ENCODE measurements at regions not wholly inside any gene's neighbourhood (a gene's known extent, or its start where the extent isn't known, plus 50 kb on each side); places are given as distances from the start of the nearest gene placed in this dataset.
"Not testable (repeated sequence)": the region's sequence is repeated elsewhere in the genome, so short reads cannot be mapped to it uniquely, and the experiment has no call there.

DNA sequence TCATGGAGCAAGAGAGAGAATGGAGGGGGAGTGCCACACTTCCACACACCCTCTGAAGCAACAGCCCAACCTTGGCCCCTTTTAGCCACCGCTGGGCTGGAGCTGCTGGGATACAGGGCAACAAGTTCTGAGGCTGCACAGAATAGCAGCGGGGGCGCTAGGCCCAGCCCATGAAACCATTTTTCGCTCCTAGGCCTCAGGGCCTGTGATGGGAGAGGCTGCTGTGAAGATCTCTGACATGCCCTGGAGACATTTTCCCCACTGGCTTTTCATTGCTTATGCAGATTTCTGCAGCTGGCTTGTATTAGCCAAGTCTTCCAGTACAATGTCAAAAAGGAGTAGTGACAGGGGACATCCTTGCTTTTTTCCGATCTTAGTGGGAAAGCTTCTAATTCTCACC is 202.3 kb upstream of the B3GALT2 start:
- no peak for DNase-seq (ENCODE audit: low read depth in 3 of 3, low spot score in 2 of 3)

DNA sequence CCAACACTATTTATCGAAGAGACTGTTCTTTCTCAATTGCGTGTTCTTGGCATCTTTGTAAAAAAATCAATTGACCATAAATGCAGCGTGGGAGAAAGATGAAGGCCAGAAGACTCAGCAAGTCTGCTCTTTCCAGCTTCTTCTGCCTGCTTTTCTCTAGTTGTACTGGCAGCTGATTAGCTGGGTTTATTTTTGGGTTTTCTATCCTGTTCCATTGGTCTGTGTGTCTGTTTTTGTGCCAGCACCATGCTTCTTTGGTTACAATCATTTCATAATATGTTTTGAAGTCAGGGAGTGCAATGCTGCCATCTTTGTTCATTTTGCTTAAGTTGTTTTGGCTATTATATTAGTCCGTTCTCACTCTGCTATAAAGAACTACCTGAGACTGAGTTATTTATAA is 201.8 kb upstream of the B3GALT2 start:
- DNase-seq (ENCODE audit: low read depth in 3 of 3, low spot score in 2 of 3), result no peak

DNA sequence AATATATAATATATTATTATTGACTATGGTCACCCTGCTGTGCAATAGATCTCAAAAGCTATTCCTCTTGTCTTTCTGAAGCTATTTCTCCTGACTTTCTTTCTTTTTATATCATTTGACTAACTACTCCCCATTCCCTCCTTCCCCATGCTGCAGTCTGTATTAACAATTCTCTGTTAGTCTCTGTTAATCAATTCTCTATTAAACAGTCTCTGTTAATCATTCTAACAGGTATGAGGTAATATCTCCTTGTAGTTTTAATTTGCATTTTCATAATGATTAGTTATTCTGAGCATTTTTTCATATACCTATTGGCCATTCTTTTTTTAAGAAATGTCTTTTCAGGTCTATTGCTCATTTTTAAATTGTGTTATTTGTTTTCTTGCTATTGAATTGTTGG is 201.0 kb upstream of the B3GALT2 start:
- DNase-seq (ENCODE audit: low read depth in 3 of 3, low spot score in 2 of 3), result no peak

DNA sequence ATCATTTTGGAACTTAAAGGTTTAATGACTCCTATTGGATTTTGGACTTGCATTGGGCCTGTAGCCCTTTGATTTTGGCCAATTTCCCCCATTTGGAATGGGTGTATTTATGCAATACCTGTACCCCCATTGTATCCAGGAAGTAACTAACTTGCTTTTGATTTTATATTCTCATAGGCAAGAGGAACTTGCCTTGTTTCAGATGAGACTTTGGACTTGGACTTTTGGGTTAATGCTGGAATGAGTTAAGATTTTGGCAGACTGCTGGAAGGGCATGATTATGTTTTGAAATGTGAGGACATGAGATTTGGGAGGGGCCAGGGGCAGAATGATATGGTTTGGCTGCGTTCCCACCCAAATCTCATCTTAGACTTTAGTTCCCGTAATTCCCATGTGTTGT is 192.0 kb upstream of the B3GALT2 start:
- not testable (repeated sequence) for DNase-seq (ENCODE audit: low read depth in 3 of 3, low spot score in 2 of 3)

DNA sequence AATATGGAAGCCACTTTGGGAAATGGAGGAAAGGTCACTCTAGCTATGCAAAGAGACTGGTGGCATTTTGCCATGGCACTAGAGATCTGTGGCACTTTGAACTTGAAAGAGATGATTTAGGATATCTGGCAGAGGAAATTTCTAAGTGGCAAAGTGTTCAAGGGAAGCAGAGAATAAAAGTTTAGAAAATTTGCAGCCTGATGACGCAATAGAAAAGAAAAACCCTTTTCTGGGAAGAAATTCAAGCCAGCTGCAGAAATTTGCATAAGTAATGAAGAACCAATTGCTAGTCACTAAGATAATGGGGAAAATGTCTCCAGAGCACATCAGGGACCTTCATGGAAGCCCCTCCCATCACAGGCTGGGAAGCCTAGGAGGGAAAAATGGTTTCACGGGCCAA is 191.1 kb upstream of the B3GALT2 start:
- DNase-seq (ENCODE audit: low read depth in 3 of 3, low spot score in 2 of 3), result no peak

DNA sequence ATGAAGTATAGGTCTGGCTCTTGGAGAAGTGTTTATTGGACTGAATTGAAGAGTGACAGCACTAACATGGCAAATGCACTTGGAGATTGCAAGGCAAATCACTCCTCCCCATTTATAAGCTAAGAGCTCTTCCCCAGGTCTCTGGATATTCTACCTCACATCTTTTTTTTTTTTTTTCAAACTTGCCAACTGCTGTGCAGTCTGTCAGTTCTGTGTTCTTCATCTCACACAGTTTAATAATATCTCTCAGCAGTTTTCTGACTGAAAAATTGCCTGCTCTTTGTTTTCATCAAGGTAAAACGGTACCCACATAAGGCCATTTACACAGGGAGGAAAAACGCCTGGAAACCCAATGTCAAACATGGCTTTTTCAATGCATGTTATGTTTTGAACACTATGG is 186.1 kb upstream of the B3GALT2 start:
- no peak for DNase-seq (ENCODE audit: low read depth in 3 of 3, low spot score in 2 of 3)

DNA sequence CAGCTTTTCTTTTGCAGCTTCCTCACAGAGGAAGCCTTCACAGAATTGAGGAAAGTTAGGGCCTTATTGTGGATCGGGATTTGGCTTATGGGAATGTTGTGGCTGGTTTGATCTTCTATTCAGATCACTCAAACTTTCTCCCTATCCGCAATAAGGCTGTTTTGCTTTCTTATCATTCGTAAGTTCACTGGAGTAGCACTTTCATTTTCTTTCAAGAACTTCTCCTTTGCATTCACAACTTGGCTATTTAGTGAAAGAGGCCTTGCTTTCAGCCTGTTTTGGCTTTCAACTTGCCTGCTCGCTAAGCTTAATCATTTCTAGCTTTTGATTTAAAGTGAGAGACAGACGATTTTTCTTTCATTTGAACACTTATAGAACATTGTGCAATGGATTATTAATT is 181.9 kb upstream of the B3GALT2 start:
- no peak for DNase-seq (ENCODE audit: low read depth in 3 of 3, low spot score in 2 of 3)

DNA sequence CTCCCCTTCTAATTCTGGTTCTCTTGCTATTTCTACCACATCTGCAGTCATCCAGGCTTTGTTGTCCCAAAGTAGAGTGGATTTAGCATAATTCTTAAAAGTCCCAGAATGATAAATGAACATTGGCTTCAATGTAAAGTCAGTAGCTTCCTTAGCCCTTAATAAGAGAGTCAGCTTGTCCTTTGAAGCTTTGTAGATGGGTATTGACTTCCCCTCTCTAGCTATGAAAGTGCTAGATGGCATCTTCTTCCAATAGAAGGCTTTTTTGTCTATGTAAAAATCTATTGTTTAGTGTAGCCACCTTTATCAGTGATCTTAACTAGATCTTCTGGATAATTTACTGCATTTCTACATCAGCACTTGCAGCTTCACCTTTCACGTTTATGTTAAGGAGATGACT is 181.4 kb upstream of the B3GALT2 start:
- DNase-seq (ENCODE audit: low read depth in 3 of 3, low spot score in 2 of 3), result no peak

DNA sequence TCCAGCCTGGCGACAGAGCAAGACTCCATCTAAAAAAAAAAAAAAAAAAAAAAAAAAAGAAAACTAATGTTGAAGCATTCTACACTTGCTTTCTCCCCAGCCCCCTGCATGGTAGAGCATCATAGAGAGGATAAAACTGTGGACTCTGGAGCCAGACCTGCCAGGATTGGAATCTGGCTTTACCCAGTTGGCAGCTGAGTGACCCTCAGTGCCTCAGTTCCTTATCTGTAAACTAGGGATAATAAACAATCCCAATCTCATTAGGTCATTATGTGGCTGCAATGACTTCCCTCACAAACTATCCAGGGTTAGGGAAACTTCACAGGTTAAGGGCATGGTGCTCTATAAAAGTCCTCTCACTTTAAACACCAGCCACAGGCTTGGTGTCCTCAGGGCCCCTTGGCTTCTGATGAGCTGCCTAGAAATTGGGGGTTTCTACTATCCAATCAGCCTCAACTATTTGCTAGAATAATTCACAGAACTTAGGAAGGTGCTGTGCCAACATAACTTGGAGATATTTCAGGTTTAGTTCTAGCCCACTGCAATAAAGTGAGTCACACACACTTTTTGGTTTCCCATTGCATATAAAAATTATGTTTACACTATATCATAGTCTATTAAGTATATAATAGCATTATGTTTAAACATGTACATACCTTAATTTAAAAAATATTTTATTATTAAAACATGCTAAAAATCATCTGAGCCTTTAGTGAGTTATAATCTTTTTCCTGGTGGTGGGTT is 180.5 kb upstream of the B3GALT2 start:
- no peak for DNase-seq (ENCODE audit: low read depth in 3 of 3, low spot score in 2 of 3)

DNA sequence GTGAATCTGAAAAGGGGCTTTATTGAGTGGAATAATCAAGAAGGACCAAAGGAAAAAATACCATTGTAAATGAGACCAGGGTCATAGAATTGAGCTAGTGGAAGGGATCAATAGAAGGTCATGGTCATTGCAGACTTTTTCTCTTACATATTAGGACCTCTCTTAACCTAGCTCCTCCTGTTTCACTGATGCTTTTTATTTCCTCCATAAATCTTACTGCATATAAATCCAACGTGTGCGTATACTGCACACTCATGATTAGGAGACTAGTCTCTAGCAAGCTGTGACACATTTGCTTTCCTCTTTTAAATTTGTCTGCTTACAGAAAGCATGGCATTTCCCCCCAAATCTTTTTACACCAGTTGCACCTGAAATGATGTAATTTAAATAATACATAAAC is 179.6 kb upstream of the B3GALT2 start:
- DNase-seq (ENCODE audit: low read depth in 3 of 3, low spot score in 2 of 3), result no peak

DNA sequence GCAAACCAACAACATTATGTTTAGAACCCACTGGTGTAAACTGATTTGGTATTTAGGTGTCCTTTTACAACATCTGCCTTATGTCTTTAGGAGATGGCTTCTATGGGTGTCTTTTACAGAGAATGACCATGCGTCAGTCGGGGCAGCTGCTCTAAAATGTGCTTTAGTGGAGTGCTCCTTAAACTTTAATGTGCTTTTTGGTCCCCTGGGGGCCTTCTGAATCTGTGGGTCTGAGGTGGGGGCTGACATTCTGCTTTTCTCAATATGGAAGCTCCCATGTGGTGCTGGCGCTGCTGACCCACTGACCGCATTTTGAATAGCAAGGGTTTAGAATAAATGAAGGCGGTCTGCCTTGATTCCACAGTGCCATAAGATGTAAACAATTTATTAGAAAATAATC is 173.2 kb upstream of the B3GALT2 start:
- DNase-seq (ENCODE audit: low read depth in 3 of 3, low spot score in 2 of 3), result no peak

DNA sequence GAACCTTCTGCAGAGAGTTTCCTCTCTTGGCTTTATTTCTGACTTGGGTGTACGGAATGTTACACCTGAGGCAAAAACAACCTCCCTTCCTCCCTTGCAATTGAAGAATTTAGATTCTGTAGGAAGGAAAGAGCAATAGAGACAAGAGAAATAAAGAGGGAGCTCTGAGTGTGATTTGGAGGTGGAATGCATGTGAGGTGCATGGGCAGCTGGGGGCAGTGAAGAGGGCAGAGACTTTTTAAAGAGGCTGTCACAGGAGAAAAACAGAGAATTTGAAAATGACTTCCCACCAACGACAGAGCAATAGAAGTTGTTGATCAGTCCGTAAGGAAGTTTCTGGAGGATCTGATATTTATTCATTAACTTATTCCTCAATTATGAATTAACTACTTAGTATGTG is 172.0 kb upstream of the B3GALT2 start:
- DNase-seq (ENCODE audit: low read depth in 3 of 3, low spot score in 2 of 3), result no peak

DNA sequence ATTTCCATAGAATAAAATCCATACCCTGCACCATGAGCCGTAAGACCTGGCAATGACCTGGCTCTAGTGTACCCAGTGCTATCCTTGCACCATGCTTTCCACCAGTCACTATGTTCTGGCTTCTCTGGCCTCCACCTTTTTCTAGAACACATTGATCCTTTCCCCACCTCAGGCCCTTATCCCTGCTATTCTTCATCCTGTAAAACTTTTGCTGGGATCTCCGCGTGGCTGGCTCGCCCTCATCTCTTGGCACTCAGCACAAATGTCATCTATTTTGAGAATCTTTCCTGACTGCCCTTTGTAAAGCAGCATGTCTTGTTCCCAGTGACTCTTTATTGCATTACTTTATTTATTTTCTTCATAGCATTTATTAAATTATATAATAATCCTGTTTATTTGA is 169.8 kb upstream of the B3GALT2 start:
- DNase-seq (ENCODE audit: low read depth in 3 of 3, low spot score in 2 of 3), result no peak

DNA sequence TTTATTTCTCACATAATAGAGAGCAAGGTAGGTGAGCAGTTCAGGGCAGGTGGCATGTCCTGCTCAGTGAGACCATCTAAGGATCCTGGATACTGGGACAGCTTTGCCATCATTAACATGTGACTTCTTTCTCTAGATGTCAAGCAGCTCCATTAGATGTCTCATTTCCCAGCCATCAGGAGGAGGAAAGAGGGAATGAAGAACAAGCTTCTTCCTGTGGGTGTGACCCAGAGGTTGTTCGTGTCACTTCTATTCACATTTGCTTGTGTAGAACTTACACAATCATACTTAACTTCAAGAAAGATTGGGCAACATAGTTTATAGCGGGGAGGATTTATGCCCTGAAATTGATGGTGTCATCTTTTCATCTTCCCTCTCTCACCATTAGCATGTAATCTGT is 169.2 kb upstream of the B3GALT2 start:
- DNase-seq (ENCODE audit: low read depth in 3 of 3, low spot score in 2 of 3), result no peak

DNA sequence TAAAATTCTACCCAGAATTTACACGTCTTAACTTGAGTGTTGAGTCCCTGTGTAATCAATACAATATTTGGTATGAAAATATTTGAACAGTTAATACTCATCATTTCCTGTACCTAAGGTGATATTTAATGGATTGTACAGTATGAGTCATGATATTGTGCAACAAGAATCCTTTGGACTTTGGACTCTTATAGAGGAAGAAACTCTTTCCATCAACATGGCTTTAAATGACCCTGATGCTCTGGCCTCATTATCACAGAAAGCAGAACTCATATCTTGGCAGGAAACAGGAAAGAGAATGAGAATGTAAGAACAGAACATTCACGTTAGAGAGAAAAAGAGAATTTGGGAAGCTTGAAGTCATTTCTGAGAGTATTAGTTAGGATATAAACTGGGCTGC is 168.8 kb upstream of the B3GALT2 start:
- DNase-seq (ENCODE audit: low read depth in 3 of 3, low spot score in 2 of 3), result no peak

DNA sequence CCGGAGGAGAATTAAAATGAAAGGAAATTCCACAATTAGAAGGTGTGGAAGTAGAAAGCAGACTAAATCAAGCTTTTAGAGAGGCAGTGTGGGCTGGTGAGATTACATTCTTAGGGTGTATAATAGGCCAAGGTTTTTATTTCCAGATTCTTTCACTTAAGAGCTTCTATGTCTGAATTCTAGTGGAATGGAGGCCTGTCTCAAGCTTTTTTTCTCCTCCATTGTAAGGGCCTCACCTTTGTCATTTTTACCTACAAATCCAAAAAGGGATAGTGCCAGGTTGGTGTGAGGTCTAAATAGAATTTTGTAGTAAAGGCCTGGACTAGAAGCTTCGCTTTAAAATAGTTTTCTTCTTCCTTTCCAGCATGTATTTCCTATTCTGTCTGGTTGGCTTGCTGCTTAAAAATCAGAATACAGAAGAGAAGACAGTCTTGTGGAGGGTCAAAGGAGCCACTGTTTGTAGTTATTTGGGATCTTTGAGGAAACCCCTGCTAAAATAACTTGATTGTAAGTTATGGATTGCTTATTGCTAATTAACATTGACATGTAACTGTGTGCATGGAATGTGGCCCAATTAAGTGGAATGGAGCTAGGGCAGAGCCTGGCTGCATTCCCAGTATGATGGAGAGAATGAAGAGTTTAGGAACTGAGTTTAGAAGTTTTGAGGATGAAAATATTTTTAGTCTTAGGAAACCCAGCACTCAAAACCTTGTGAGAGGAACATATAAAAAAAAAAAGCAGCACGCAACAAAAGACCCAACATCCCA is 162.5 kb upstream of the B3GALT2 start:
- DNase-seq (ENCODE audit: low read depth in 3 of 3, low spot score in 2 of 3), result no peak

DNA sequence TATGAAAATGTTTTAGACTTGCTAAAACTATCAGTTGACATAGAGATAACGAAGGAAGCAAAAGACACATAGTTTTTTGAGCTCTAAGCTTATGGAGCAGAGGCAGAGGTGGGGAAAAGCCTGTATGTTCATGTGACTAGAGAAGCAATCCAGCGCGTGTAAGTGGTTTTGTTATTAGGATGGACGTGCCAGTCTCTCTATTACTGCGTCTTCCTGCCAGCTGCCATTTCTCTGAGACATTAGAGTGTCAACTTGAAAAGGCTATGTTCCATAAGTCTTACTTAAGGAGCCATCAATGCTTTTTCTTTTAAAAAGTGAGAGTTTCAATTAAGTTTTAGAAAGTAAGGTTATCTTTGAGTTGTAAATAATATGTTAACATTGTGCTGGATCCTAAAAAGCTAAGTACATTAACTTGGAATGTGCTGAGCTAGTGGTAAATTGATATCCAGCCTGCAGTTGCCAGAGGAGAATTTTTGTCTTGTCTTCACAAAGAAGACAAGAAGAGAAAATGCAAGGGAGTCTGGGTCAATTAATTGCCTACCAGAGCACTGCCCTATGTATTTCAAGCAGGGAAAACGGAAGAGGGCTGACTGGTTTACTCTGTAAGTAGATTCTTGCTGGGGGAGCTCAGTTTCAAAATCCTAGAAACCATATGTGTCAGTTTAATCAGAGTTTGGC is 161.8 kb upstream of the B3GALT2 start:
- no peak for DNase-seq (ENCODE audit: low read depth in 3 of 3, low spot score in 2 of 3)

DNA sequence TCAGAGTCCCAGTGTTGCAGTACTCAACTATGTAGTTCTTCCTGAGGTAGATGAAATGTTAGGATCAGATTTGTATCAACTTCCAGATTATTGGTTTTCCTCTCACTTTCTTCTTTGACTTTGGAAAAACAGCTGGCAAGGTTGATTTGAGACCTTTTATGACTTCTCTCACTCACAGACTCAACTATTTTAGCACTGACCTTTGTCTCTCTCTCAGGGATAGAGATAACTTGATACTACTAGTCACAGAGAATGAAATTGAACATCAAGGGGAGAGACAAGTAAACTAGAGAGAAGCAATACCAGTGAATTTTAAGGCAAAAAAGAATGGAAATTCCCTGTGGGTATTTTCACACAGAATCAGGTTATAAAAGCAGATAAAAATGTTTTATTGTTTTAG is 159.7 kb upstream of the B3GALT2 start:
- DNase-seq (ENCODE audit: low read depth in 3 of 3, low spot score in 2 of 3), result no peak

DNA sequence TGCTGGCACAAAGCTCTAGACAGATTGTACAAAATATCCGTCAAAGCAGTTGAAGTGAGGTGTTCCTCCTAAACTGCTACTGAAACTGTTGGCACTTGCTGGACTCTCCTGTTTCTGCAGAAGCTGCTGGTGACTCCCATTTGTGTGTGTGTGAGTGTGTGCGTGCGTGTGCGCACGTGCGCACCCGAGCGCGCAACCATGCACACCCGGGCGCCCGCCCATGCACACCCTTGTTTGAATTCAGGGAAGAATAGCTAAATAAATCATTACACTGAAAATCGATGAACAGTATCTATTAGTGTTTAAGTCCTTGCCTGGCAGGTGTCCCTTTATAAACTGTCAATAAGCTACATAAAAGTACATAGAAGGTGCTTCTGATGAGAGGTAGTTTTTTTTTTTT is 156.4 kb upstream of the B3GALT2 start:
- no peak for DNase-seq (ENCODE audit: low read depth in 3 of 3, low spot score in 2 of 3)

DNA sequence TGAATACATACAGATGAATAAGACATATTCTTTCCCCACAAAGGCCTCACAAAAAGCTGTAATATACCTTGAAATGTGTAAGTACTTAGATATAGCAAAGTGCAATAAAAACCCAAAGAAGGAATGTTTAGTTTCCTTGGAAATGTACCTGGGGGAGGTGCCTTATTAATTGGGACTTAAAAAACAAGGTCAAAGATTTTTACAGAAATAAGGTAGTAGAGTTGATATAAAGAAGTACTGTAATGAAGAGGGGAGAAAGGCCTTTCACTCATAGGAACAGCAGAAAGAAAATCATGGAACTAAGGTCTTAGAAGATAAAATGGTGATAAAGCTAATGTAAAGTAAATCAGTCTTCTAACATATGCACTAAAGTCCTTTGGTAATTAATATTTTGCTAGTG is 153.9 kb upstream of the B3GALT2 start:
- DNase-seq (ENCODE audit: low read depth in 3 of 3, low spot score in 2 of 3), result no peak

DNA sequence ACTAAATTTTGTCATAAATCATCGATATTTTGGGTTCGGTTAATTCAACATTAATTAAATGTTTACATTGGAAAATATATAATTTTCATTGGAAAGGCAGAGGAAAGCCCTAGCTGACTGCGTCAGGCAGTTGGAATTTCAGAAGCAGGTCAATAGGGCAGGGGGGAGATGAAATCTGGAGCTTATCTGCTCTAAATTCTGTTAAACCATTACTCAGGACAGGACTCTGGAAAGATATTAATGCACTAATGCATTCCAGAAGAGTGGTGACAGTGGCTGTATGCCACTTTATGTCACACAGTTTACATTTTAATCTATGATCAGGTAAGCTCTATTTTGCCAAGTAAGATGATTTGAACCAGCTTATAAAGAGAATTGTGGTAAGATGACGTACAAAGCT is 153.0 kb upstream of the B3GALT2 start:
- DNase-seq (ENCODE audit: low read depth in 3 of 3, low spot score in 2 of 3), result no peak

DNA sequence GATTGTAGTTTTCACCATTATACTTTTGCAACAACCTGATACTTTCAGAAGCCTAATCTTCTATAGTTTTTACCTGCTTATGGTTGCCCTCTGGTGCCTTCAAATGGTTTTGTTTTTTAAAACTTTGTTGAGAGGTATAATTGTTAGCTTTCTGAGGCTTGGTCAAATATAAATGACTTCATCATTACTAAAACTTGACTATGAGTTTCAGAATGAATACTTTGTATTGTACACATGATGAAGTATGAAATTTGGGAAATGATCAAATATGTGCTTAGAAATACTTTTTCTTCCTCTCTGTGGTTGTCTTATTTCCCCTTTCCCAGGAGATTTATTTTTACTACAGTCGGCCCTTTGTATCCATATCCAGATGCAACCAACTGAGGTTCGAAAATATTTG is 151.8 kb upstream of the B3GALT2 start:
- no peak for DNase-seq (ENCODE audit: low read depth in 3 of 3, low spot score in 2 of 3)

All from right renal cortex interstitium (tissue), 3 donors.